ENCODE measurements at regions not wholly inside any gene's neighbourhood (a gene's known extent, or its start where the extent isn't known, plus 50 kb on each side); places are given as distances from the start of the nearest gene placed in this dataset.

DNA sequence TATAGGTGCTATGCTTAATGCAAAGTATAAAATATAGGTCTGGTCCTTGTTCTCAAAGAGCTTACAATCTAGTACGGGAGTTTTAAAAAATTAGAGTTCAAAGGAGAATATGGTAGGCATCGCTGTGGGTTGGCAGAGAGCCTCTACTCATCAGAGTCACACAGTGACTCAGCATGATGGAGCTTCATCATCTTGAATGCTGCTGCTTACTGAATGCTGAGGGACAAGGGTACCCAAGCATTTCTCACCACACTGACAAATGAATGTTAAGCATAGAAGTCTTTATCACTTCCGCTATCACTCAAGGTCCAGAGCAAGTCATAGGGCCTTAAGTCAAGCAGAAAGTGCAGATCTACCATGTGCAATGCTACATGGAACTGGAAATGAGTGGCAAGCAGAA is 268.6 kb upstream of the IGFBP7 start:
- no peaks in the 10 kb centered on the region for H3K4me1 ChIP-seq (ENCODE audit: low read depth)
- no peaks in the 10 kb centered on the region for H3K9me3 ChIP-seq (ENCODE audit: low read depth)
- no peak overlapping the region for H3K27ac ChIP-seq
- H3K4me3 ChIP-seq, result no peak overlapping the region
- TF ChIP-seq CTCF (IDR thresholded peaks at IDR 0.05; ENCODE audit: low read depth, low read length), result no peak
- H3K36me3 ChIP-seq, result no peaks in the 10 kb centered on the region
- H3K27me3 ChIP-seq, result no peaks in the 10 kb centered on the region
- peak in 1 of 2 donors; percentile 2 for DNase-seq (ENCODE audit: low read depth in 1 of 2, low spot score in 1 of 2)

DNA sequence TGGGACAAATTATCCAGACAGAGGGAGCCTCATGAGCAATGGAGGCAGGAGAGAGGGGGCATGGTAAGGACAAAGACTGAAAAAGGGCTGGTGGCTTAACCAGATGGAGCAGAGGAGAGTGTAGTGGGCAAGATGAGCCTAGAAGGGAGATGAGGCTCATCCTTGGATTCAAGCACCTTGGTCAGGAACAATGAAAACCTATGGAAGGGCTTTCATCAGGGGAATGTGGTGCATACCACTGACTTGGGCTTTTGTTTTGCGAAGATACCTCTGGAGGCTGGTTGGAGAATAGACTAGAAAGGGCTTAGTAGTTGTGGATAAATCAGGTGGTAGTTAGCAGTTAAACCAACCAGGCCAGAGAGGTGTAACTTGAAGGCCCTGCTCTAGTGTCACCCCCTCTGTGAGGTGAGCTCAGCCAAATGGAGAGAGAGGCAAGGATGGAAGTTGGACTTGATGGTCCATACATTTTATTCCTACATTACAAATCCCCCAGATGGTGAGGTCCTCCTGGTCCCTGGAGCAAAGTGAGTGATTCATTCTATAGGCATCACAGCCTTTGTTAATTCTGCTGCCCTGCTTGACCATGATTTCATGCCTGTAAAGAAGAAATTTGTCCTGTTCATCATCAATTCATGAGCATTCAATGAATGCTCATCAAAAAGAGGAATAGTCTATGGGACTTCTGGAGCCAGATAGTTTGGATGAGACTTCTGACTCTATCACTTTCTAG is 264.8 kb upstream of the IGFBP7 start:
- no peaks in the 10 kb centered on the region for H3K9me3 ChIP-seq (ENCODE audit: low read depth)
- TF ChIP-seq CTCF (IDR thresholded peaks at IDR 0.05; ENCODE audit: low read depth, low read length), result no peak
- no peaks in the 10 kb centered on the region for H3K36me3 ChIP-seq
- H3K4me3 ChIP-seq, result no peak overlapping the region
- H3K27me3 ChIP-seq, result no peaks in the 10 kb centered on the region
- no peak for DNase-seq (ENCODE audit: low read depth in 1 of 2, low spot score in 1 of 2)
- H3K27ac ChIP-seq, result no peak overlapping the region
- no peaks in the 10 kb centered on the region for H3K4me1 ChIP-seq (ENCODE audit: low read depth)

DNA sequence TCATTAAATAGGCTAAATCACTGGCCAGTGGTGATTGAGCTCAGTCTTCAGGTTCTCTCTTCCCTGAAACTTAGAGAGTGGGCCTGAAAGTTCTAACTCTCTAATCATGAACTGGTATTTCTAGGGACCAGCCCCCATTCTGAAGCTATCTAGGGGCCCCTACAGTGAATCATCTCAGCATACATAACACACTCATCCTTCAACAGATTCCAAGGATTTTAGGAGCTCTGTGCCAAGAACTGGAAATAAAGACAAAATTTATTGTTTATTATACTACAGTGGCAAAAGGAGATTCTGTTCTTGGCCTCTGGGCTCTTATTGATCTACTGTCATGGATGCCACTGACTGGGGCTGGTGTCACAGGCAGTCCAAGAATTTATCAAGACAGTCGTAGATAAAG is 263.8 kb upstream of the IGFBP7 start:
- H3K9me3 ChIP-seq (ENCODE audit: low read depth), result no peaks in the 10 kb centered on the region
- no peaks in the 10 kb centered on the region for H3K36me3 ChIP-seq
- H3K27me3 ChIP-seq, result no peaks in the 10 kb centered on the region
- no peak overlapping the region for H3K27ac ChIP-seq
- peak in 1 of 2 donors; percentile 3 for DNase-seq (ENCODE audit: low read depth in 1 of 2, low spot score in 1 of 2)
- no peak for TF ChIP-seq CTCF (IDR thresholded peaks at IDR 0.05; ENCODE audit: low read depth, low read length)
- no peak overlapping the region for H3K4me3 ChIP-seq
- H3K4me1 ChIP-seq (ENCODE audit: low read depth), result no peaks in the 10 kb centered on the region

GRCh38 chr4:57371671-57372070 is 261.5 kb upstream of the IGFBP7 start:
- no peak for TF ChIP-seq CTCF (IDR thresholded peaks at IDR 0.05; ENCODE audit: low read depth, low read length)
- Histone ChIP-seq H3K27ac (no peak overlapping the region), H3K36me3 (no peaks in the 10 kb centered on the region), H3K4me1 (ENCODE audit: low read depth) (no peaks in the 10 kb centered on the region), H3K9me3 (ENCODE audit: low read depth) (no peaks in the 10 kb centered on the region), H3K4me3 (no peak overlapping the region), H3K27me3 (no peaks in the 10 kb centered on the region)
- no peak for DNase-seq (ENCODE audit: low read depth in 1 of 2, low spot score in 1 of 2)

DNA sequence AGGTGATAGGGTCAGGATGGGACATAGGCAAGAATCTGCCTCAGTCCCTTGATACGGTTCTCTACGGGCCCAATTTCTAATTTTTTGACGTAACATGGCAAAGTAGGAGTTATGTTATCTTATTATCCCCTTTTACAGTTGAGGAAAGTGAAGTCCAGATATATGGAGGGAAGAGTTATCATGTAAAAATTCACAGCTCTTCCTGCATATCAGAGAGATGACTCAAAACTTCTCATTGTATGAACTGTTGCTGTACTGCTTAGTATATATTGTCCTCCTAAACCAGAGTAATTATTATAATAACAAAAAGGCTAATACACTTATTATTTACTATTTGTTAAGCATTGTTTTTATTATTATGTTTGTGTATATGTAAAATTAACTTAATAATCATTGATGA is 260.5 kb upstream of the IGFBP7 start:
- H3K27me3 ChIP-seq, result no peaks in the 10 kb centered on the region
- no peak overlapping the region for H3K4me3 ChIP-seq
- DNase-seq (ENCODE audit: low read depth in 1 of 2, low spot score in 1 of 2), result no peak
- no peak overlapping the region for H3K27ac ChIP-seq
- no peaks in the 10 kb centered on the region for H3K4me1 ChIP-seq (ENCODE audit: low read depth)
- no peaks in the 10 kb centered on the region for H3K36me3 ChIP-seq
- no peaks in the 10 kb centered on the region for H3K9me3 ChIP-seq (ENCODE audit: low read depth)
- TF ChIP-seq CTCF (IDR thresholded peaks at IDR 0.05; ENCODE audit: low read depth, low read length), result no peak

All from cardiac muscle cell (in vitro differentiated cells and primary cell).